GM20431 (cell line): ENCODE measurements at regions not wholly inside any gene's neighbourhood (a gene's known extent, or its start where the extent isn't known, plus 50 kb on each side); places are given as distances from the start of the nearest gene placed in this dataset.

Experiments
- in situ Hi-C: fragments of 300-500 bp; cut with MseI, MboI; formaldehyde crosslinking; loops from one replicate; pipeline ENCODE4 v1.15.0; 2020; ENCODE audit warnings: low sequenced_read_pairs; ENCODE audit not compliant: unreplicated experiment

GRCh38 chr18:51621113-51621863 is 423.8 kb upstream of the MEX3C start:
- in situ Hi-C loops: no loop called here

GRCh38 chr18:51621864-51622160 is 424.3 kb upstream of the MEX3C start:
- in situ Hi-C loops: no loop called here

GRCh38 chr18:51622702-51623101 is 425.2 kb upstream of the MEX3C start:
- in situ Hi-C loops: no loop called here

GRCh38 chr18:51623653-51624052 is 426.2 kb upstream of the MEX3C start:
- in situ Hi-C loops: no loop called here

GRCh38 chr18:51630706-51631105 is 433.2 kb upstream of the MEX3C start:
- in situ Hi-C loops: no loop called here

GRCh38 chr18:51637881-51638280 is 440.4 kb upstream of the MEX3C start:
- in situ Hi-C loops: no loop called here

GRCh38 chr18:51639541-51639940 is 442.1 kb upstream of the MEX3C start:
- in situ Hi-C loops: no loop called here

GRCh38 chr18:51643483-51643882 is 446.0 kb upstream of the MEX3C start:
- in situ Hi-C loops: no loop called here

- in situ Hi-C loops: no loop called here
These were observed 448.1 kb upstream of the MEX3C start for GRCh38 chr18:51645607-51646006.

GRCh38 chr18:51647346-51647745 is 449.9 kb upstream of the MEX3C start:
- in situ Hi-C loops: no loop called here

- in situ Hi-C loops: no loop called here
These were observed 450.5 kb upstream of the MEX3C start for GRCh38 chr18:51647942-51648341.

GRCh38 chr18:51649796-51650195 is 452.3 kb upstream of the MEX3C start:
- in situ Hi-C loops: loop anchor here (25.0 kb wide), 1 partner anchor 1013 kb away; no protein-coding TSS in a partner anchor

- in situ Hi-C loops: loop anchor here (25.0 kb wide), 1 partner anchor 1011 kb away; no protein-coding TSS in a partner anchor
These were observed 454.3 kb upstream of the MEX3C start for GRCh38 chr18:51651761-51652160.

GRCh38 chr18:51653507-51654213 is 456.2 kb upstream of the MEX3C start:
- in situ Hi-C loops: loop anchor here (25.0 kb wide), 1 partner anchor 1009 kb away; no protein-coding TSS in a partner anchor

- in situ Hi-C loops: loop anchor here (25.0 kb wide), 1 partner anchor 1008 kb away; no protein-coding TSS in a partner anchor
These were observed 457.2 kb upstream of the MEX3C start for GRCh38 chr18:51654488-51655326.

GRCh38 chr18:51655327-51655698 is 457.8 kb upstream of the MEX3C start:
- in situ Hi-C loops: loop anchor here (25.0 kb wide), 1 partner anchor 1007 kb away; no protein-coding TSS in a partner anchor

GRCh38 chr18:51656249-51656648 is 458.8 kb upstream of the MEX3C start:
- in situ Hi-C loops: loop anchor here (25.0 kb wide), 1 partner anchor 1006 kb away; no protein-coding TSS in a partner anchor

- in situ Hi-C loops: loop anchor here (25.0 kb wide), 1 partner anchor 1004 kb away; no protein-coding TSS in a partner anchor
These were observed 461.0 kb upstream of the MEX3C start for GRCh38 chr18:51658436-51658835.

GRCh38 chr18:51659781-51660180 is 462.3 kb upstream of the MEX3C start:
- in situ Hi-C loops: loop anchor here (10.0 to 25.0 kb wide), 2 partner anchors 625 to 1003 kb away; no protein-coding TSS in a partner anchor

GRCh38 chr18:51660188-51660715 is 462.8 kb upstream of the MEX3C start:
- in situ Hi-C loops: loop anchor here (10.0 to 25.0 kb wide), 2 partner anchors 625 to 1002 kb away; no protein-coding TSS in a partner anchor
